HG03159 (cell line): ENCODE measurements at regions not wholly inside any gene's neighbourhood (a gene's known extent, or its start where the extent isn't known, plus 50 kb on each side); places are given as distances from the start of the nearest gene placed in this dataset.
"Not testable (repeated sequence)": the region's sequence is repeated elsewhere in the genome, so short reads cannot be mapped to it uniquely, and the experiment has no call there.

Experiments
- ATAC-seq: cut with Tn5 transposase; IDR thresholded peaks from one replicate; pipeline ENCODE4 v1.9.1; 2021; ENCODE audit warnings: mild to moderate bottlenecking, moderate library complexity; ENCODE audit not compliant: unreplicated experiment

DNA sequence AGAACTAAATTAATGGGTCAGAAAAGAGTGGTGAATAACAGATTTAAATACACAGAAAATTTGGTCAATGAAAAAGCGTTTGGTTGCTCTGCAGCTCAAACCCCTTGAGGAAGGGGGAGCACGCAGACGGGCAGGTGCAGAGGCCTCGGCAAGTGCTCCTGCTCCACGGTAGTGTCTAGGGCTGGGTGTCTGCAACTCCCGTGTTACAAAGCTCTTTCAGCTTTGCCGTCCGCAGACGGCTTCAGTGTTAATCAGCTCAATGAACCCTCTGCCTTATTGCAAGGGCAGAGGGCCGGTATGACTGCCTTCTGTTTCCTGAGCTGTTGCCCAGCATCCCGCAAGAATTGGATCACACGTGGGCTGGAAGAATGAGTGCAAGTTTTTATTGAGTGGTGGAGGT is 125.7 kb upstream of the TRHDE start:
- no peak for ATAC-seq

DNA sequence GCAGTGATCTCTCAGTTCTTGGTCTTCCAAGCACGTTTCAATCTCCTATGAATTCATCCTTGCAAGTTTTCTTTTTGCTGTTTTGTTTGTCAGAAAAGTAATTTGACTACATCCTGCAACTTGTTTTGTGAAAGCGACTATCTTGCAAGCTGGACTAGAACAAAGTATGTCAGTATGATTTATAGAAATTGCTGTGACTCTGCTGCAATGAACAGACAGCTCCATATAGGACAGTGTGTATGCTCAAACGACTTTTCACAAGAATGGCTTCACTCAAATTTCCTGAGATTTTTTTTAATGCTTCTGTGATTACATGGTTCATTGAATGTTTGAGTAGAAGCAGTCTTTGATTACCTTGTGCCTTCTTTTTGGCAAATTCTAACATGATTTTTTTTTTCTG is 123.5 kb upstream of the TRHDE start:
- ATAC-seq: no peak

DNA sequence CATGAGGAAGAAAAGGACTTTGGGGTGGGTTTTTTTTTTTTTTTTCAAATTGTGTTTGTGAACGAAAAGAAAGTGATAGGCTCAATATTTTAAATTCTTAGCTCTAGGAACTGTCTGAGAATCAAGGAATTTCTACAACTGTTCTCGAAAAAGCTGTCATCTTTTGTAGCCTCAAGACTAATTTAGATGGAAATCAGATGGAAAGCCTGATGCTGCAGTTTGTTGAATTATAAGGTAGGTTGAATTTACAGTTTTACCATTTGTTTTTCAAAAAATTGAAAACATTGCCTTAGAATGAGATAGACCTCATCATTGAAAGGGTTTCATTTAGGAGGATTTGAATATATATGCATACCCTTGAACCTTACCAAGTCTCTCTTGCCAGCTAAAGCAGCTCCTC is 109.3 kb upstream of the TRHDE start:
- ATAC-seq: no peak

DNA sequence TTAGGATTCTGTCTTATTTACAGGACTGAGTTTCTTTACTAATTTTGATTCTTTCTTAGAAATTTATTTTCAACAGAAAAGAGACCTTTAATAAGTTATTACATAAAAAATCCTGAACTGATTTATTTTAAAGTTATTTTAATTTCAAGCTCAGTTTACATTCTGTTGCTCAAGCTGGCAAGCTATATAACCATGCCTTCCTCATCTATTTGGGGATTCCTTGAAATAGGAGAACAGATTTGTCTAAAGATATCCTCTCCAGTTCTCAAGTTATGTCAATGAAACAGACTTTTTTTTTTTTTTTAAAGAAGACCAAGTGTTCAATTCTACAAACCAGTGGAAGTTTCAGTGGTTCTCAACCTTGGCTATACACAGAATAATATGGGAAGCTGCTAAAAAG is 103.3 kb upstream of the TRHDE start:
- no peak for ATAC-seq

DNA sequence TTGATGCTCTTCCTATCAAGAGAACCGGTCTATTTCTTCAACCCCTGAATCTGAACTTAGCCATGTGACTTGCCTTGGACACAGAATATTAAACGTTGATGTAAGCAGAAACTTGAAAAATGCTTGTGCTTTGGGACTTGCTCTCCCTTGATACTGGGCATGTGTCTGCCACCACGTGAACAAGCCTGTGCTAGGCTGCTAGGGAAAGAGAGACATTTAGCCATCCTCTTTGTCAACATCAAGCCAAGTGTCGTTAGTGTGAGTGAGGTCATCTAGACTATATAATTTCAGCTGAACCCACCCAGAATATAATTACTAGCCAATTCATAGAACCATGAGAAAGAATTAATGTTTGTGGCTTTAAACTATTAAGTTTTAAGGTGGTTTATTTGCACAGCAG is 98.2 kb upstream of the TRHDE start:
- no peak for ATAC-seq

DNA sequence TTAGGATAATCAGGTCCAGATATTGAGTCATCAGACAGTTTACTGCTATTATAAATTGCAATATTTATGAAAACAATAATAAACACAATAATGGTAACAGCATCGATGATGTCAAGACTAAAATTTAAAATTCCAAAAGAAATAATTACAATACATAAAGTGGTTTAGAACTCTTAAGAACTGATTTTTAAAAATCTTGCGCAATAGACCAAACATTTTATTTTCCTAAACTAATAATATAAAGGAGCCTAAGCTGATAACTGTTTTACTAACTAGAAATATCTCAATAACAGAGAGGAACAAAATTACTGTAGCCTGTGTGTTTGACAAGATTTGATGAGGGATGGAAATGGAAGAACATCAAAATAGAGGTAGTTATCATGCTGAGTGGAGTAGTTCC is 93.9 kb upstream of the TRHDE start:
- no peak for ATAC-seq

DNA sequence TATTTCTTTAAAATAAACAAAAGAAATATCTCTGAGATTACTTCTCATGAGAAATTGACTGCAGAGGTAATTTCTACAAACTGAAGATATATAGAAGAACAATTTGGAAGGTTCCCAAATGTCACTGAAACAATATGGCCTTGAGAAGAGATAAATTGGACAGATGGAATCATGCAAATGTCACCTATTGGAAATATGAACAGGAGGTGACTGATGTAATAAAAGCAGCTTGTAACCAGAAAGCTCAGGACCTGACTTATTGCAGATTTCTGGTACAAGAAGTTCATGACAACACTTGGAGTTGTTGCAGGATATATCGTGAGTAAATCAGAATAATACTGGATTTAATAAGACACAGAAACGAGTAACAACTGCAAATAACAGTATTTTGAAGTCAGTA is 93.3 kb upstream of the TRHDE start:
- no peak for ATAC-seq

DNA sequence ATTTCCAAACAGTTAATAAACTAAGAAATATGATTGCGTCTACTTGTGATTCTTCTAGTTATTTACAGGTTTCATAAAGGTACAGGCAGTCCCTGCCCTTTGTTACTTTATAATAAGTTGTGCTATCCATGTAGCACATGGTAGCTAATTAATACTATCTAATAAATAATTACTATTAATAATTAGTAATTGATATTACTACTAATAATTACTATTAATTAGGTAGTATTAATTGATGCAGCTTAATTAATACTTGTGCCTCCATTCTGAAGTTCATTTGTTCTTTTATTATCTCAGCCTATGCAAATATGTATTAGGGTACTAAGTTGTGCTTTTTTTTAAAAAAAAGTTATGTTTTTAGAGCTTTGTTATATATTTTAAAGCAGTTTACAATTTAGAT is 92.3 kb upstream of the TRHDE start:
- no peak for ATAC-seq

DNA sequence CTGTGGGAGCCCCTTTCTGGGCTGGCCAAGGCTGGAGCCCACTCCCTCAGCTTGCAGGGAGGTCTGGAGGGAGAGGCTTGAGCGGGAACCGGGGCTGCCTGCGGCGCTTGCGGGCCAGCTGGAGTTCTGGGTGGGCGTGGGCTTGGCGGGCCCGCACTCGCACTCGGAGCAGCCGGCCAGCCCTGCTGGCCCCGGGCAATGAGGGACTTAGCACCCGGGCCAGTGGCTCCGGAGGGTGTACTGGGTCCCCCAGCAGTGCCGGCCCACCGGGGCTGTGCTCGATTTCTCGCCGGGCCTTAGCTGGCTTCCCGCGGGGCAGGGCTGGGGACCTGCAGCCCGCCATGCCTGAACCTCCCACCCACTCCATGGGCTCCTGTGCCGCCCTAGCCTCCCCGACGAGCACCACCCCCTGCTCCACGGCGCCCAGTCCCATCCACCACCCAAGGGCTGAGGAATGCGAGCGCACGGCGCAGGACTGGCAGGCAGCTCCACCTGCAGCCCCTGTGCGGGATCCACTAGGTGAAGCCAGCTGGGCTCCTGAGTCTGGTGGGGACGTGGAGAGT is 87.1 kb upstream of the TRHDE start:
- not testable (repeated sequence) for ATAC-seq

DNA sequence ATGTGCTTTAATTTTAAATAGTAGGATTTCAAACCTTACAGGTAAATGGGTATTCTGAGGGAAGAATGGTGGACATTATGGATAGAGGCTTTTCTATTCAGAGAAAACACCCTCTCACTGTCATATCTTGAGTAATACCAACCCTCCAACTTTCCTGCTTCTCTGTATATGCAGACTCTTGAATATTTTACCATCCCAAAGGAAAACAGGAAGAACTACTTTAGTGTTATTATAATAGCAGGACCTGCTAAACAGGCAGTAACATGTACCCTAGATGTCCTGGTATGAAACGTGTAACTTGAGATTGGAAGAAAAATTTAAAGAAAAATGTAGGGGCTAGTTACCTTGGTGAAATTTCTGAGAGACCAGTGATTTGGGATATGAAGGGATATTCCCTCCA is 82.9 kb upstream of the TRHDE start:
- no peak for ATAC-seq

DNA sequence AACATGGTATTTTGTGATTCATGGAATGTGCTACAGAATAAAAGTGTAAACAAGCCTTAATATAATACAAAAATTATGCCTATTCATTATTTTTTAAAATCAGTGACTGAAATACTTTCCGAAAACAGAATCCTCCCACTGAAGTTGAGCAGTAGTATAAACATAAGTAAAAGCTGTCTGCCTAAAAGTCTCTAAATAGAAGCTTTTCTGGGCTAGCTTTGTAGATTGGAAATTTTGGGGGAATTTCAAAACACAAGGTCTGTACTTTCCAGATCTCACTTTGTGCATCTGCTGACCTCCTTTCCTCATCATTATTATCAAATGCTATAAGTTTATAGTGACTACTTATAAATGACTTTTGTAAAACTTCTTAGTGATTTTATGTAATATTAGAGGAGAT is 80.4 kb upstream of the TRHDE start:
- ATAC-seq: no peak

DNA sequence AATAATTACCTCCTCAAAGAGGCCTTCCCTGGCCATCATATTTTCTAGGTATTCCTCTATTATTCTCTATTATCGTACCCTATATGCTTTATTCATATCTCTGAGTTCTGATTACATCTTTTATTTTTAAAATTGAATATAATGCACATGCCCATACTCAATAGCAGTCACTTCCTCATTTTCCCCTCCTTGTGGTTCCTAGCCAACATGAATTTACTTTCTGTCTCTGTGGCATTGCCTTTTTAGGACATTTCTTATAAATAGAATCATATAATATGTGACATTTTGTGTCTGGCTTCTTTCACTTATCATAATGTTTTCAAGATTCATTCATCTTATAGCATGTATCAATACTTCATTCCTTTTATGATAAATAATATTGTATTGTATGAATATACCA is 74.4 kb upstream of the TRHDE start:
- ATAC-seq: peak; percentile 52

DNA sequence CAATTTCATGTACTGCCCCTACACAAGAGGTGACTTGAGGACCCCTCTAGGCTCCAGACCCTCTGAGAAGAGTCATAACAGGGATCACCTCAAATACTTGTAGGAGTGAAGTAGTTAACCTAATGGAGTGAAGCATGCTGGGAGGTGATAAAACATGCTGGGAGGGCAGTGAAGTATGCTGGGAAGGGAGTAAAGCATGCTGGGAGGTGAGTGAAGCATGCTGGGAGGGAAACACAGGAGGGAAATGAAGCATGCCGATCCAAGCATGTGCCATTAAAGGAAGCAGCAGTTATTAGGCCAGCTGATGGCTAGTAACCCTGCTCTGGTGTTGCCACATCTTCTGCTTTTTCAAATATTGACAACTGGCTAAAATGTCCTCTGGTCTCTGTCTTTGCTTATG is 70.7 kb upstream of the TRHDE start:
- no peak for ATAC-seq

DNA sequence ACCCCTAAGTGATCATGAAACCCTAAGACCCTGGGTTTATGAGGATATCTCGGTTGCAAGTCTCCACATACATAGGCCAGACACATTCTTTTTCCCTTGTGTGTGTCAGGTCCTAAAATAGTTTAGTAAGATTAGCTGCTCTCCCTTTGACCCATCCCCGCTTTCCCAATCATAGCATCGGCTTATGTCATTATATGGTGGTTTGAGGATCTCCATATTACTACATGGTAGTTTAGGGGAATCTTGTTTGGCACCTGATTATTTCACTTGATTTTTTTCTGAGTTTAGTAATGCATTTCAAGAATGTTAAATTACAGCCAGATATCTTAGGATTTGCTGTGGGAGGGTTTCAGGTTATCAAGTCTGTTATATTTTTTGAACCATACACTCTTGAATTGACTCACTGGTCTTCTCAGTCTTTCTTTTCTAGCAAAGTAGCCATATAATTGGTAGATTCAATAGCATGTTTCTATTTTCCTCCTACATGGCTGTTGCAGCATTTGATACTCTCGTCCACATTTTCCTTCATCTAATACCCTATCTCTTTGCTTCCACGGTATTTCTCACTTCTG is 68.3 kb upstream of the TRHDE start:
- no peak for ATAC-seq

DNA sequence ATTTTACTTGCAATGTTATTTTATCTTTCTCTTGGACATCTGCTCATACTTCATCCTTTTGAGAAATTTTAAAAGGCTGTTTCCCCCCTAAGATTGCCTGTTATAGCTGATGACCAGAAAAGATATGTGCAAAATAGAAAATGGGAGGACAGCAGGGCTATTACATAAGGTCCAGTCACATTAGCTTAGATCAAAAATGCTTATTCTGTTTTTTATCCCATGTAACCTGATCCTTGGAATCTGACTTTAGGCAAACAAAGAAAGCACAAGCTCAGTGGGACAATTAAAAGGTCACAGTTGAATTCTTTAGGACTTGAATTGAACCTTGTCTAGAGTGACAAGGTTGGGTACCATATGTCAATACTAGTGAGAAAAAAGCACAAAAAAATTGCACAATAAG is 65.1 kb upstream of the TRHDE start:
- ATAC-seq: no peak

DNA sequence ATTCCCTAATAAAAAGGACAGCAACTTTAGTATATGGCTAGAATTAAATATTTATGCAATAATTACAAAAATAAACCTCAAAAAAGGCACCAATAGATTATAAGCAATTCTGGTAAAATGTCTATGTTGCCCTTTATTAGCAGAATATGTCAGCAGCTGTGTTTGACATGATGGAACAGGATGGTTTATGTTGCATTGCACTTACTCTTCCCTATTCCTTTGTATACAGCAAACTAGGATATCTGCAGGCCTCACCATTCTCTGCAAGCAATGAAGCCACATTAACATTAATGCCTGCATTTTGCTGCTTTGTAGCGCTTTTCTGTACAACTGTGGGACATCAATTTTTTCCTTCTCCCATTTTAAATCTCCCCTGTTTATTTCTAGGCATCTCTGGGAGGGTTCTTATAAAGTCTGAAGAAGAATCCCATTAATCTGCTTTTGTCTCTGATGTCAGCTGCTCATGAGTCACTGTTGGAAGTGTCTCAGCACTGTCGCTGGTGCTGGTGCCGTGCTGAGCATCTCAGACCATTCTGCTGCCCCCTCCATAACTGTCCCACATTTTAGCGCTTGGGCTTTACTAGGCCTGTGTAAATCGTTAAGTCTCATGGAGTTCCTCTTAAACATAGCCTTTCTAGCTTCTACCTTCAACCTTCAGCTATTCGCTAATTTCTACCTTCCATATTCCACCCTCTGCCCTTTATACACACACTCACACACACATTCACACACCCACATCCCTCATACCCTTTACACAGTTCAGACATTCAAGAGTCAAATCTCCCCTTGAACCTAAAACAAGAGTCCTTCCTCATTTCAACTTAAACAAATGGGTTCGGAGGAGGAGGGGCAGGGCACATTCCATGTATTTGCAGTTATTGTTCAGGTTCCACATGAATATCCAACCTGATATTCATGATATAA is 64.4 kb upstream of the TRHDE start:
- ATAC-seq: no peak

DNA sequence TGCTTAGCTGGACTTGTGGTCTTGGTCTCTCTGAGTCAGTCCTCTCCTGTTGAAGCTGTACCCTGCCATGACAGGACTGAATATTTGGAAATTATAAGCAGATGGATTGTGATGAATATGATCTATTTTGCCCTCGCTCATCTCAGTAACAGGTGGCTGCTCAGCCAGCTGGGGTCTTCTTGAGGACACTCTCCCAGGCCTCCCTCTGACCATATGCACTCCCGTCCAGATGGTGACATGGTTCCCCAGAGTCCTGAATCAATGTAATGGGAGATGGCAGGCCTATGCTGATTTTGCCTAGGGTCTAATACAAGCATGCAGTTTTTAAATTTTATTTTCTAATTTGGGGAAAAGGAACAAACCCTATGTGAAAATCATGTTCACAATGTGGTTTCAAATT is 63.1 kb upstream of the TRHDE start:
- no peak for ATAC-seq

DNA sequence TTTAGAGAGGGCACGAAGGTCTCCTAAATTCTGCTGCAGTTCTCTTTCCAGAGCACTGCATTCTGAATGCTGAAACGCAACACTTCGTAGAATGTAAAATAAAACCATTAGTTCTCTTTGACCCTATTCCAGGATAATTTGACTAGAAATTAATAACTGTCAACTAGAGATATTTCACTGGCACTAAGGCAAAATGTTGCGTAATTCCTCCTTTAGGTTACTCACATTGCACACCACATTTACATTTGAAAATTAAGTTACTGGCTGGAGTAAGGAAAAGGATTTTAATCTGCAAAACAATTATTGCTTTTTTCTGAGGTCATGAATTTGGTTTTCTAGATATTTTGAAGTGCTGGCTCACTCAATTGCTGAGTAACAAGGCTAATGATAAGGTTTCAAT is 58.0 kb upstream of the TRHDE start:
- no peak for ATAC-seq

DNA sequence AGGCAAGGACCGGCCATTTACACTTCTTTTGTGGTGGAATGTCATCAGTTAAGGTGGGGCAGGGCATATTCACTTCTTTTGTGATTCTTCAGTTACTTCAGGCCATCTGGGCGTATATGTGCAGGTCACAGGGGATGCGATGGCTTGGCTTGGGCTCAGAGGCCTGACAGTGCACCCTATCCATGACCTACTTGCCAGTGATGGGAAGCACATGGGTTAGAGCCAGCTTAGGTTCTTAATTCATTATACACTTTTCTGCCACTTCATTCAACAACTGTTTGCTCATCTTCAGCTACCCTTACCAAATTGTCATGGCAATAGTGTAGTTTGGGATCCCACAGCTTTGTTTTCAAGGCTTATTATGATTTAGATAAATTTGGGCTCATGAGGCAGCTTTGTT is 56.9 kb upstream of the TRHDE start:
- not testable (repeated sequence) for ATAC-seq

DNA sequence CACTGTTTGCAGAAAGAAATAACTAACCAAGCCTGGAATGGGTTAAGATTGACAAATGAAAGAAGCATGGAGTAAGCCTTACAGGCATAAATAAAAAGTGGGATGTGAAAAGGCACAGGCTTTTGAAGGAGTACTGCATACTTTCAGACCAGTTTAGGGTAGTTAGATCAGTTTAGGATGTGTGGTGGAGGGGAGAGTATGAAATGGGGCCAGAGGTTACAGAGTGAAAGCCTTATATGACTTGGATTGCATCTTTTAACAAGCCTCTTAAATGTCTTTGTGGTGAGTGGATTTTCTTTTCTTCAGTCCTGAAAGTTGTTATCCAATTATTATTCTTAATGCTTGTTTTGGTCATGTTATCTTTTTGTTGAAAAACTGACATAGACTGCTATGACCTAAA is 52.2 kb upstream of the TRHDE start:
- no peak for ATAC-seq
